BLaER1 (cell line): ENCODE measurements at regions not wholly inside any gene's neighbourhood (a gene's known extent, or its start where the extent isn't known, plus 50 kb on each side); places are given as distances from the start of the nearest gene placed in this dataset.

Experiments
- H3K27ac ChIP-seq: shearing (Covaris generic); formaldehyde crosslinking; 2 replicates; pipeline ENCODE4 v1.8.1; 2022
- H3K27me3 ChIP-seq: shearing (Covaris generic); formaldehyde crosslinking; 2 replicates; pipeline ENCODE4 v1.8.1; 2022
- H3K36me3 ChIP-seq: shearing (Covaris generic); formaldehyde crosslinking; 2 replicates; pipeline ENCODE4 v1.8.1; 2022
- H3K4me1 ChIP-seq: shearing (Covaris generic); formaldehyde crosslinking; 2 replicates; pipeline ENCODE4 v1.8.1; 2022
- H3K4me2 ChIP-seq: shearing (Covaris generic); formaldehyde crosslinking; 2 replicates; pipeline ENCODE4 v1.8.1; 2022
- H3K4me3 ChIP-seq: shearing (Covaris generic); formaldehyde crosslinking; 2 replicates; pipeline ENCODE4 v1.8.1; 2022
- H3K9ac ChIP-seq: shearing (Covaris generic); formaldehyde crosslinking; 2 replicates; pipeline ENCODE4 v1.8.1; 2022
- H3K9me3 ChIP-seq: shearing (Covaris generic); formaldehyde crosslinking; 2 replicates; pipeline ENCODE4 v1.8.1; 2022
- H4K20me1 ChIP-seq: shearing (Covaris generic); formaldehyde crosslinking; 2 replicates; pipeline ENCODE4 v1.8.1; 2022
- Cebpa-rat ChIP-seq: shearing (Covaris generic); IDR thresholded peaks from 2 replicates; pipeline ENCODE4 v1.8.1; 2022

- Histone ChIP-seq H3K27me3 (no peaks in the 10 kb centered on the region), H3K9ac (no peak overlapping the region), H3K4me3 (no peak overlapping the region), H3K27ac (no peak overlapping the region), H3K36me3 (no peaks in the 10 kb centered on the region), H3K4me1 (no peaks in the 10 kb centered on the region), H3K4me2 (no peak overlapping the region), H4K20me1 (no peaks in the 10 kb centered on the region), H3K9me3 (no peaks in the 10 kb centered on the region)
- no peak for TF ChIP-seq Cebpa-rat
Observed at GRCh38 chr3:110063178-110063577, 725.8 kb upstream of the DPPA4 start.

GRCh38 chr3:110066206-110066605, 728.9 kb upstream of the DPPA4 start:
- Histone ChIP-seq H3K36me3 (no peaks in the 10 kb centered on the region), H3K9ac (no peak overlapping the region), H3K27ac (no peak overlapping the region), H3K4me1 (no peaks in the 10 kb centered on the region), H3K27me3 (no peaks in the 10 kb centered on the region), H3K4me2 (no peak overlapping the region), H3K9me3 (no peaks in the 10 kb centered on the region), H3K4me3 (no peak overlapping the region), H4K20me1 (no peaks in the 10 kb centered on the region)
- TF ChIP-seq Cebpa-rat, result no peak

GRCh38 chr3:110067527-110067926, 730.2 kb upstream of the DPPA4 start:
- H3K9me3 ChIP-seq, result no peaks in the 10 kb centered on the region
- no peak overlapping the region for H3K4me2 ChIP-seq
- no peaks in the 10 kb centered on the region for H3K27me3 ChIP-seq
- no peak overlapping the region for H3K27ac ChIP-seq
- H4K20me1 ChIP-seq, result no peaks in the 10 kb centered on the region
- H3K4me1 ChIP-seq, result no peaks in the 10 kb centered on the region
- no peak for TF ChIP-seq Cebpa-rat
- no peaks in the 10 kb centered on the region for H3K36me3 ChIP-seq
- no peak overlapping the region for H3K4me3 ChIP-seq
- no peak overlapping the region for H3K9ac ChIP-seq

- no peak for TF ChIP-seq Cebpa-rat
- H3K27ac ChIP-seq, result no peak overlapping the region
- no peaks in the 10 kb centered on the region for H3K9me3 ChIP-seq
- no peaks in the 10 kb centered on the region for H3K27me3 ChIP-seq
- no peaks in the 10 kb centered on the region for H3K36me3 ChIP-seq
- no peaks in the 10 kb centered on the region for H4K20me1 ChIP-seq
- no peak overlapping the region for H3K4me3 ChIP-seq
- no peaks in the 10 kb centered on the region for H3K4me1 ChIP-seq
- no peak overlapping the region for H3K9ac ChIP-seq
- no peak overlapping the region for H3K4me2 ChIP-seq
Observed at GRCh38 chr3:110069761-110070160, 732.4 kb upstream of the DPPA4 start.

GRCh38 chr3:110070161-110070916, 733.0 kb upstream of the DPPA4 start:
- no peak overlapping the region for H3K9ac ChIP-seq
- H3K4me1 ChIP-seq, result no peaks in the 10 kb centered on the region
- H3K27me3 ChIP-seq, result no peaks in the 10 kb centered on the region
- no peaks in the 10 kb centered on the region for H3K36me3 ChIP-seq
- H3K27ac ChIP-seq, result no peak overlapping the region
- no peak for TF ChIP-seq Cebpa-rat
- H3K9me3 ChIP-seq, result no peaks in the 10 kb centered on the region
- H4K20me1 ChIP-seq, result no peaks in the 10 kb centered on the region
- H3K4me2 ChIP-seq, result no peak overlapping the region
- no peak overlapping the region for H3K4me3 ChIP-seq

GRCh38 chr3:110074095-110074494, 736.7 kb upstream of the DPPA4 start:
- H3K27ac ChIP-seq, result no peak overlapping the region
- no peaks in the 10 kb centered on the region for H3K36me3 ChIP-seq
- H3K27me3 ChIP-seq, result no peaks in the 10 kb centered on the region
- no peak overlapping the region for H3K4me3 ChIP-seq
- H4K20me1 ChIP-seq, result no peaks in the 10 kb centered on the region
- no peaks in the 10 kb centered on the region for H3K4me1 ChIP-seq
- H3K4me2 ChIP-seq, result no peak overlapping the region
- TF ChIP-seq Cebpa-rat, result no peak
- H3K9me3 ChIP-seq, result no peaks in the 10 kb centered on the region
- no peak overlapping the region for H3K9ac ChIP-seq

GRCh38 chr3:110077093-110077492, 739.7 kb upstream of the DPPA4 start:
- Histone ChIP-seq H3K36me3 (no peaks in the 10 kb centered on the region), H3K27ac (no peak overlapping the region), H4K20me1 (no peaks in the 10 kb centered on the region), H3K27me3 (no peaks in the 10 kb centered on the region), H3K4me1 (no peaks in the 10 kb centered on the region), H3K4me3 (no peak overlapping the region), H3K9ac (no peak overlapping the region), H3K4me2 (no peak overlapping the region), H3K9me3 (no peaks in the 10 kb centered on the region)
- no peak for TF ChIP-seq Cebpa-rat

- TF ChIP-seq Cebpa-rat, result no peak
Observed at GRCh38 chr3:110093411-110093810, 756.1 kb upstream of the DPPA4 start.

GRCh38 chr3:110093812-110094401, 756.6 kb upstream of the DPPA4 start:
- Histone ChIP-seq H4K20me1 (no peaks in the 10 kb centered on the region), H3K4me2 (no peak overlapping the region), H3K9me3 (peaks cover 6% of the 10 kb centered on the region), H3K9ac (no peak overlapping the region), H3K36me3 (no peaks in the 10 kb centered on the region), H3K27me3 (no peaks in the 10 kb centered on the region), H3K4me3 (no peak overlapping the region), H3K4me1 (no peaks in the 10 kb centered on the region), H3K27ac (no peak overlapping the region)
- no peak for TF ChIP-seq Cebpa-rat

More at GRCh38 chr3:110093411-110093810, 756.1 kb upstream of the DPPA4 start:
- no peaks in the 10 kb centered on the region for H3K36me3 ChIP-seq
- no peaks in the 10 kb centered on the region for H3K27me3 ChIP-seq
- H3K9me3 ChIP-seq, result peaks cover 6% of the 10 kb centered on the region
- no peak overlapping the region for H3K9ac ChIP-seq
- no peaks in the 10 kb centered on the region for H4K20me1 ChIP-seq
- H3K4me1 ChIP-seq, result no peaks in the 10 kb centered on the region
- H3K27ac ChIP-seq, result no peak overlapping the region
- no peak overlapping the region for H3K4me3 ChIP-seq
- H3K4me2 ChIP-seq, result no peak overlapping the region

- no peaks in the 10 kb centered on the region for H3K4me1 ChIP-seq
- no peak overlapping the region for H3K9ac ChIP-seq
- H3K4me3 ChIP-seq, result no peak overlapping the region
- H3K4me2 ChIP-seq, result no peak overlapping the region
- H4K20me1 ChIP-seq, result no peaks in the 10 kb centered on the region
- H3K36me3 ChIP-seq, result no peaks in the 10 kb centered on the region
- no peaks in the 10 kb centered on the region for H3K27me3 ChIP-seq
- TF ChIP-seq Cebpa-rat, result no peak
- H3K27ac ChIP-seq, result no peak overlapping the region
- H3K9me3 ChIP-seq, result no peaks in the 10 kb centered on the region
Observed at GRCh38 chr3:110099711-110100110, 762.4 kb upstream of the DPPA4 start.
